ENCODE measurements at regions not wholly inside any gene's neighbourhood (a gene's known extent, or its start where the extent isn't known, plus 50 kb on each side); places are given as distances from the start of the nearest gene placed in this dataset.

DNA sequence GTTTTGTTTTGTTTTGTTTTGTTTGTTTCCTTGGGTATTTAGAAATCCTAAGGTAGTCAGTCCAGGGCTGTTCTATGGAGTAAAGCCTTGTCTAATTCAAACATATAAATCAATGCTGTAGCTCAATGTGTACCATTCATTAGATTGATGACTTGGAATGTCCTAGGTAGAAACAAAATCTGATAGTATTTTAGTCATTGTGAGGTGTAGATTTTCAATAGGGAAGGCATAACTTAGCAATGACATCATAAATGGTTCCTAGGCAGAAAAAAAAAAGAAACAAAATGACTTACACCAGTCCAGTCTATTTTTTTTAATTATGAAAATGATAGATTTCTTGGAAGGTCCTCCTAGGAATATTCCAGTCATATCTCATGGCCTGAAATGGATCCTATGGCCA is 189.9 kb downstream of the SPRY2 start:
- H3K27ac Mint-ChIP-seq = no peak overlapping the region
- peaks cover 0 to 6% (median 0%) of the 10 kb centered on the region in 7 donors for H3K9me3 Mint-ChIP-seq
- H3K36me3 Mint-ChIP-seq = no peaks in the 10 kb centered on the region
- H3K27me3 Mint-ChIP-seq = peaks cover 0 to 4% (median 0%) of the 10 kb centered on the region in 3 donors
- H3K4me3 Mint-ChIP-seq = no peak overlapping the region
- DNase-seq (no peak), ATAC-seq (ENCODE audit: low read depth in 2 of 2) (no peak)
- H3K4me1 Mint-ChIP-seq = no peaks in the 10 kb centered on the region

DNA sequence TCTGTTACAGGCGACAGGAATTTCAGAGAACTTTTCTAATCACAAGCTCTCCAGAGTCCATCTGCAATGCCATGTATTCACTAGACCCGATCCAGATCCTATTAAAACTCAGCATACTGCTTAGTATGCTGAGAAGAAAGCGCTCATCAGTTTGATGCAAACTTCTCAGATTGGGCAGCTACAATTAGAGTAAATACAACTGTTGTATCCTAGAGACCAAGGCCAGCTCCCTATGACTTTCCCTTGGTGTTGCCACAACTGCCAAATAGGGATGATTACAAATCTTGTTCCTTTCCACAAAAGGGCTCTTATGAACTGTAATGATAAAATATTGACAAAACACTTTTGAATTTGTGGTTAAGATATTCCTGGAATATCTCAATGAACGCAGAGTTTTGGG is 191.2 kb downstream of the SPRY2 start:
- H3K27ac Mint-ChIP-seq = no peak overlapping the region
- DNase-seq (no peak), ATAC-seq (ENCODE audit: low read depth in 2 of 2) (no peak)
- peaks cover 0 to 4% (median 0%) of the 10 kb centered on the region in 3 donors for H3K27me3 Mint-ChIP-seq
- H3K9me3 Mint-ChIP-seq = peaks cover 0 to 6% (median 0%) of the 10 kb centered on the region in 7 donors
- no peaks in the 10 kb centered on the region for H3K4me1 Mint-ChIP-seq
- no peaks in the 10 kb centered on the region for H3K36me3 Mint-ChIP-seq
- H3K4me3 Mint-ChIP-seq = no peak overlapping the region

DNA sequence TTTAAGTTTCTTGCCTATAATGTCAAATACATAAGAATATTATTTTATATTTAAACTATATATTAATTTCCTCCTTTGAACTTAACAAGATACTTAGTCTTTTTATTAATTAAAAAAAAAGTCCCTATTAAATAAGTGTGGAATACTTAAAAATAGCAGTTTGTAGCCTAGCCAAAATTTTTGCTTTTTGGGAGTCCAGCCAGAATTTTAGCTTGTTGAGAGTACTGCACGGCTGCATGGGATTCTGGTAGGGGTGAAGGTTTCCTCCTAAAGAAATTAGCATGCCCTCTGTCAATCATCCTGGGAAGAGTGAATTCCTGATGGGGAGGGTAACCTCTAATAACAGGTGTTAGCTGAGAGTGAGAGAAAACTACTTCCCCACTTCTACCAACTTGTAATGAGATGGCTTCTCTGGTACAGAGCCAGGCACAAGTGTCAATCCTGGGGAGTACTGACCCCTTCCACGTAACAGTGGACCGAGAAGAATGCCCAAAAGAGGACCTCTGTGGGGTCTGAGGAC is 195.7 kb downstream of the SPRY2 start:
- Mint-ChIP-seq H3K4me1 (no peaks in the 10 kb centered on the region), H3K4me3 (no peak overlapping the region), H3K36me3 (no peaks in the 10 kb centered on the region), H3K9me3 (no peaks in the 10 kb centered on the region), H3K27ac (no peak overlapping the region), H3K27me3 (no peaks in the 10 kb centered on the region)
- ATAC-seq (ENCODE audit: low read depth in 2 of 2) (no peak), DNase-seq (no peak)

DNA sequence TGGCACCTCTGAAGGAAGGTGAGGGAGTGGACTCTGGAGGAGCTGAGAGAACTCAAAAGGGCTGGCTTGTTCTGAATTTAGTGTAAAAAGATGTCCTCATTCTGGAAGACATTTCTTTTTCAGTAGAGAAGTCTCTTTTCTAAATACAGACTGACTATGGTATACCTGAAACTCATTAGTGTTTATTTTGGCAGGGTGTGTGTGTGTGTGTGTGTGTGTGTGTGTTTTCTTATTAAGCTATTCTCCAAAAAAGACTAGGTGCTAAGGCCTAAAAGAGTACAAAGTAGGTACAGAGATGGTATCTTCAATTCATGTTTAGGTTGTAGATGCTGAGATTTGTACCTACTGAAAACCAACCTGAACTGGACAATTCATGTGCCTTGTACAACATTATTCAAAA is 196.4 kb downstream of the SPRY2 start:
- Mint-ChIP-seq H3K4me3 (no peak overlapping the region), H3K9me3 (no peaks in the 10 kb centered on the region), H3K27me3 (no peaks in the 10 kb centered on the region), H3K4me1 (no peaks in the 10 kb centered on the region), H3K36me3 (no peaks in the 10 kb centered on the region), H3K27ac (peak overlapping the region in 1 of 6 donors; percentile 63)
- ATAC-seq (ENCODE audit: low read depth in 2 of 2) (no peak), DNase-seq (no peak)

DNA sequence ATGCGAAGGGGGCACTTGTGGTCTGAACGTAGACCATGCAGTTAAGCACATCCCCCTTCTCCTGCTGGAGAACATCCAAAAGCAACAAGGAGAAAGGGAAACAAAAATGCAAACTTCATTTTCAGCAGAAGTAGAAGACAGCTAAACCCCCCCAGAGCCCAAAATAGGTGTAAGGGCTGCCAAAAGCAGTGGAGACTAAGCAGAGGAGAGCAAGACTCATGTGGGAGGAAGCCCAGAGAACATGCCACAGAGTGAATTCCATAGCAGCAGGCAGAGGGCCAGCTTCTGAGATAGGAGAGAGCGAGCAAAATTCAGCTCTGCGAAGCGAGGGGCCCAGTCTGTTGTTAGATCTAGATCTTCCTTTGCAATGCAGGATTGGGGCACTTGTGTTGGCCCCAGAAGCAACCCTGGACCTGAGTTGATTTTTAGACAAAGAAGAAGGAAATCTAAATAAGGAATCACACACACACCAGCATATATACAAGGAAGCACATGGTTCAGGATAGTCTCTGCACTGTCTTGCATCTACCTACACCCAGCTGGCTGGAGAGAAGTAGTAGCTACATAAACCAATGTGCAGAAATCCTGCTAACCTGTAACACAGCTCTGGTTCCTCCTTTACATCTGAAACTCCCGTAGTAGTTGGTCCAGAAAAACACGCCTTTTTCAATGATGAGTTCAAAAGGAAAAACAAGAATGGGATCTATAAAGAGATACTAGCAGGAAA is 199.6 kb downstream of the SPRY2 start:
- Mint-ChIP-seq H3K4me3 (no peak overlapping the region), H3K27me3 (no peaks in the 10 kb centered on the region), H3K9me3 (no peaks in the 10 kb centered on the region), H3K27ac (no peak overlapping the region), H3K36me3 (no peaks in the 10 kb centered on the region), H3K4me1 (no peaks in the 10 kb centered on the region)
- ATAC-seq (ENCODE audit: low read depth in 2 of 2) (no peak), DNase-seq (no peak)

DNA sequence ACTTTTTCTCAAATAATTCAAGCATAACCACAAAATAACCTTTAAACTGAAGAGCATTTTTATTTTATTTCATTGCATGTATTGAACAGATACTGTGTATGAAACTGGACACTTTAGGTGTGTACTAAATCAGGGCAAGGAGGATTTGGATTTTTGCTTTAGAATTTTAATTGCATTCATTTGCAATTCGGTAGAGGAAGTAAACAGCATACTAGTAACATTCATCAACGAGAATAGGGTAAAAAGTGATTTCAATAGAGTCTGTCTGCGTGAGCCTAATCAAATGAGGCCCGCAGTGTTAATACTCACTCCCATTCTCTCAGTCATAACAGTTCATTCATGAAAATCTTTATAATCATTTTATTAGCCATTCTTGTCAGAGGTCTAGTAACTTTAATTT is 200.2 kb downstream of the SPRY2 start:
- ATAC-seq (ENCODE audit: low read depth in 2 of 2) (no peak), DNase-seq (no peak)
- no peaks in the 10 kb centered on the region for H3K27me3 Mint-ChIP-seq
- H3K9me3 Mint-ChIP-seq = no peaks in the 10 kb centered on the region
- no peak overlapping the region for H3K27ac Mint-ChIP-seq
- H3K4me1 Mint-ChIP-seq = no peaks in the 10 kb centered on the region
- H3K36me3 Mint-ChIP-seq = no peaks in the 10 kb centered on the region
- H3K4me3 Mint-ChIP-seq = no peak overlapping the region

DNA sequence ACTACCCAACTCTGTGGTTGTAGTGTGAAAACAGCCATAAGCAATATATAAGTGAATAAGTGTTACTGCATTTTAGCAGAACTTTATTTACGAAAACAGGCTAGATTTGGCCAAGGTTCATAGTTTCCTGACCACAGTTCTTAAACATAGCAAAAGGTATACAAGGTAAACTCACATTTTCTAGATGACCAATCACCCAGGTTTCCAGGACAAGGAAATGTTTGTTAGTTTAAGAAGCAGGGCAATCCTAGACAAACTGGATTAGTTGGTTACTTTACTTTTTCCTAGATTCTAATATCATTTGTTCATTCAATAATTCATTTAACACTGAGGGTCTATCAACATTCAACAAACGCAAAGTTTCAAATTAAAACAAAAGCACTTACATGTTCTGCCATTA is 201.7 kb downstream of the SPRY2 start:
- Mint-ChIP-seq H3K4me1 (no peaks in the 10 kb centered on the region), H3K27ac (no peak overlapping the region), H3K36me3 (no peaks in the 10 kb centered on the region), H3K27me3 (no peaks in the 10 kb centered on the region), H3K9me3 (no peaks in the 10 kb centered on the region), H3K4me3 (no peak overlapping the region)
- DNase-seq = no peak
- ATAC-seq (ENCODE audit: low read depth in 2 of 2) = no peak

DNA sequence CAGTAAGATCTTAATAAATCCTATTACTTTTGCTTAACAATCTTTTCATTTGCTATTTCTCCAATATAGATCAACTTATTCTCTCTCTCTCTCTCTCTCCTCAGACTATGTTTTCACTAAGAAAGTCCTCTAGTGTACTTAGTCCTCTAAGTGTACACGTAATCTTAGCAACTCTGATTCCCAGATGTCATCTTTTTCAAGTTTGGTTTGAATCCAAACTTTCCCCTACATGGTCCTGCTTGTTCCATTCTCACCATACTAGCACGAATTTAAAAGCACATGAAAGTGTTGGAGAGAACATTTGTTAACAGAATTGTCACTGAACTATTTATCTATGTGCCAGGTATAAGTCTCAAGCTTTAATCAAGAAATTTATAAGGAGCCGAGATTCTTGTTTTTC is 202.9 kb downstream of the SPRY2 start:
- no peak for DNase-seq
- ATAC-seq (ENCODE audit: low read depth in 2 of 2) = no peak

DNA sequence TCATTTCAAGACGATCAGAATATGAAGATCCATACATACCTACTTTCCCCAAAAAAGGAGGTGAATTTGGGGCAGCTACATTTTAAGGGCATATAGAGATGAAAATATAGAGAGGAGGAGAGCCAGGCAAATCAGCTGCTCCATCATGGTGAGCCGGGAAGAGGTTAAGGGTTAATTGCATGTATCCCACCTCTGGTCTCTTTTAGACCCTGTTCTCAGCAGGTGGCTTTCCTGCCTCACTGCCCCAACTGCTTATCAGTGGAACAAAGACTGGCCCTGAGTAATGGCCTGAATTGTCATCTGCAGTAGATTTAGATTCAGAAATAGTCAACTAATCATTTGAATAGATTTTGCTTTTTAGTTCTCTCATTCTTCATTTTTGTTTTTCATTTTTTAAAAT is 206.6 kb downstream of the SPRY2 start:
- ATAC-seq (ENCODE audit: low read depth in 2 of 2) = no peak
- H3K27me3 Mint-ChIP-seq = no peaks in the 10 kb centered on the region
- no peaks in the 10 kb centered on the region for H3K36me3 Mint-ChIP-seq
- H3K27ac Mint-ChIP-seq = no peak overlapping the region
- H3K9me3 Mint-ChIP-seq = no peaks in the 10 kb centered on the region
- no peak for DNase-seq
- H3K4me3 Mint-ChIP-seq = no peak overlapping the region
- peaks cover 0 to 5% (median 0%) of the 10 kb centered on the region in 3 donors for H3K4me1 Mint-ChIP-seq

More for the DNA sequence above, 202.9 kb downstream of the SPRY2 start:
- Mint-ChIP-seq H3K27ac (no peak overlapping the region), H3K9me3 (no peaks in the 10 kb centered on the region), H3K36me3 (no peaks in the 10 kb centered on the region), H3K27me3 (no peaks in the 10 kb centered on the region), H3K4me1 (peaks cover 0 to 5% (median 0%) of the 10 kb centered on the region in 3 donors), H3K4me3 (no peak overlapping the region)

DNA sequence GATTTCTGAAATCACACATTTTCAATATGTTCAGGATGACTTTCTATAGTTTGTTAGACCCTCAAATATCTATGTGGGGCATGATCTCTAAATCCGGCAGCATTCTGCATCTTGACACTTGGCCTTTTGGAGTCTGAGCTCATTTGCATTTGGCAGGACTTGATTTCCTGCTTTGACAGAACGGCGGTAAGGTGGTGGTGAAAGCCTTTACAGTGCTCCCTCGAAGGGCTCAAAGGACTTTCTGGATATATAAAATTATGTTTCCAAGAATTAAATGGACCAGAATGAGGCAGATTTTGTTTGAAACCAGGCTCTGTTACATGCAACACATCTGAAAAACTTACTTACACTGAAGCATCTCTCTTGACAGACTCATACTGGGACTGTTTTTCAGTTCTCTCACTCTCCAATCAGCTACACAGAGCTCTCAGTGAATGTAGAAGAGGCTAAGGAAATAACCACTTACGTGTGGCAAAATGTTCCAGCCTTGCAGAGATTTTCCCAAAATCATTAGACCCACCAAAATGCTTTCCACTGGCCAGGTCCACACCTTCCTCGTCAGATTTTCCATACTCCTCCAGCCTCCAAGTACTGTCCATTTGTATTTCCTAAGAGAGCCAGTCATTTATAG is 207.2 kb downstream of the SPRY2 start:
- Mint-ChIP-seq H3K36me3 (no peaks in the 10 kb centered on the region), H3K4me1 (peaks cover 0 to 5% (median 0%) of the 10 kb centered on the region in 3 donors), H3K27ac (no peak overlapping the region), H3K27me3 (no peaks in the 10 kb centered on the region), H3K4me3 (no peak overlapping the region), H3K9me3 (no peaks in the 10 kb centered on the region)
- no peak for DNase-seq
- ATAC-seq (ENCODE audit: low read depth in 2 of 2) = no peak

DNA sequence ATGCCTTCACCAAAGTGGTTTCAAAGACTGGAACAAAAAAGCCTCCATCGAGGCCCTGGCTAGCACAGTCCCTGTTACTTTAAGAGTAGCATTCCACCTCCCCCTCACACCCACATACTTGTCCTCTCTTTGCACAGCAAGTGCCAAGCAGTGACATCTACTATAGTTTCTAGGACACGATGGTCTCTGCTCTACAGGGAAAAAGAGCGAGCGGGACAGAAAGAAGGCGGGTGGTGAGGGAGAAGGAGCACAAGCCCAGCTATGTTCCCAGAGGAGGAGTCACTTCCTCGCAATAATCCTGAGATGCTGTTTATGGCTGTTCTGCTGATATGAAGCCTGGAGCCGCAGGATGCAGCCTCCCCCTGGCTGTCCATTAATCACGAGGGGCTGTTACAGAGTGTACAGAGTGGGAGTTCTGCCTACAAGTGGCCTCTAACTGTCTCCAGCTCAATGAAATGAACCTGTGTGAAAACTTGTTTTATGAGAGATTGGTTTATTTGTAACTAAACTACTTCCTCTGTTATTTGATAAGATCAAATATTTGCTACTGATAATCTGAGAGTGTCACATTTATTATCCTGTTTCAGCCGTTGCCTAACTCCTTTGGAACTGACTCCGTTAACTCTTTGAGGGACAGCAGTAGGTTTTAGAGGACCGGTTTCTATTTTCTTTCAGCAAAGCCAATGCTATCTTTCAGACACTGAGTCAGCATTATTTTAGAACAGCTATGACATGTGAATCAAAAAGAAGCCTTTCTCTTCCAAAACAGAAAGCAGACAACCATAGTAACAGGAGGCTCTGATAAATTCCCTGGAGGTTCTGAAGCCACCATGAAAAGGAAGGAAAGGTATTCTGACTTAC is 208.0 kb downstream of the SPRY2 start:
- ATAC-seq (ENCODE audit: low read depth in 2 of 2) (no peak), DNase-seq (no peak)
- Mint-ChIP-seq H3K4me1 (peaks cover 0 to 5% (median 0%) of the 10 kb centered on the region in 3 donors), H3K27ac (peak overlapping the region in 1 of 6 donors; percentile 66), H3K4me3 (no peak overlapping the region), H3K36me3 (no peaks in the 10 kb centered on the region), H3K27me3 (no peaks in the 10 kb centered on the region), H3K9me3 (no peaks in the 10 kb centered on the region)

DNA sequence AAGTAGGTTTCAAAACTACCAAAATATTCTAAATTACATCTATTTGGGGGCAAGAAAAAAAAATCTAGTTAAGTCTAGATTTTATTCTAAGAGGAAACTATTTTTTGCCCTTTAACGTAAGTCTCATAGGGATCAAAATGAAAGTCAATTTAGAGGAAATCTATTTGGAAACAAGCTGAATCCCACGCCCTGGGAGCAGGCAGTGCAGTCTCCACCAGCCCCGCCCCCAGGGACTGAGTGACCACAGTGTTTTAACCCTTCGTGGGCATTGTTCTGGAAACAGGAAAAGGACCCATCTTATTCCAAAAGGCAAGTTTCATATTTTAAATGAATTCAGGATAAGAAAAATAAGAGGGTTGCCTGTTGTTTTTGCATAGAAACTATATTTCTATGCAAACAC is 209.7 kb downstream of the SPRY2 start:
- H3K4me3 Mint-ChIP-seq = no peak overlapping the region
- H3K36me3 Mint-ChIP-seq = no peaks in the 10 kb centered on the region
- ATAC-seq (ENCODE audit: low read depth in 2 of 2) (no peak), DNase-seq (no peak)
- H3K4me1 Mint-ChIP-seq = peaks cover 0 to 5% (median 0%) of the 10 kb centered on the region in 3 donors
- H3K9me3 Mint-ChIP-seq = no peaks in the 10 kb centered on the region
- H3K27me3 Mint-ChIP-seq = no peaks in the 10 kb centered on the region
- peak overlapping the region in 1 of 6 donors; percentile 63 for H3K27ac Mint-ChIP-seq

DNA sequence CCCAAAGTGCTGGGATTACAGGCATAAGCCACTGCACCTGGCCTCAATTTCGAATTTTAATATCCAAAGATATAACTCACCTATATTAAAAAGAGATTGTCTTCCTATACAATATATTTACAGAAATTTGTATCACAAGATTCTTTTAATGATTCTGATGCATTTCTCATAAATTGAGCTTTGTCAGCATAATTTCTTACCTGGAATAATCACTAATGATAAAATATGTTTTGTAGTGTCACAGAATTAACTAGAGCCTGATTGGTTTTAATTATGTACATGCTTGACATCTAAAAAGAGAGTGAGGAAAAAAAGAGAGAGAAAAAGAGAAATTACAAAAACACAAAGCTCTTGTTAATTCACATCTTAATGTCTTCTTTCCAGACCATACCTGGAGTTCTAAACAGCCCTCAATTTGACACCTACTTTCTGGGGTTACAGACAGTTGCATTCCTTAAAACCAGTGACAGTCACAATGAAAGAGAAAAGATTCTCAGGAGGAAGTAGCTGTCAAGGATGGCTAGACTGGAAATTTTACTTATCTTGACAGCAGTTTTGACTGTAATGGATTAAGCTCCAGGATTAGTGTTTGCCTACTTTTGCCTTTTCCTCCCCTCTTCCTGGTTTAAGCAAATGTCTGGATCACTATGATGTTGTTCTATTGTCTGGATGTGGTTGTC is 214.4 kb downstream of the SPRY2 start:
- H3K27ac Mint-ChIP-seq = no peak overlapping the region
- H3K4me3 Mint-ChIP-seq = no peak overlapping the region
- ATAC-seq (ENCODE audit: low read depth in 2 of 2) = no peak
- H3K36me3 Mint-ChIP-seq = no peaks in the 10 kb centered on the region
- no peaks in the 10 kb centered on the region for H3K4me1 Mint-ChIP-seq
- no peak for DNase-seq
- H3K27me3 Mint-ChIP-seq = no peaks in the 10 kb centered on the region
- no peaks in the 10 kb centered on the region for H3K9me3 Mint-ChIP-seq
